DND-41 (cell line): ENCODE measurements at regions not wholly inside any gene's neighbourhood (a gene's known extent, or its start where the extent isn't known, plus 50 kb on each side); places are given as distances from the start of the nearest gene placed in this dataset.

ENCODE experiments used
- ATAC-seq: fragments of 200-7000 bp; cut with Tn5 transposase; 3 replicates; pipeline ENCODE4 v1.9.1; 2021; ENCODE audit warnings: low read depth; ENCODE audit not compliant: insufficient read depth
- DNase-seq: peaks from one replicate; pipeline ENCODE4 v3.0.0-alpha.2; 2020
- H2AFZ ChIP-seq: 2 replicates; pipeline ENCODE4 v1.6.0; 2012; ENCODE audit warnings: low read depth, low read length
- H3K27ac ChIP-seq: 2 replicates; pipeline ENCODE4 v1.5.1; 2012; ENCODE audit warnings: low read length, inconsistent platforms
- H3K27me3 ChIP-seq: fragments of 200-600 bp; sonication (generic); 2 replicates; pipeline ENCODE4 v1.6.0; 2012; ENCODE audit warnings: low read length, mild to moderate bottlenecking, inconsistent platforms; ENCODE audit not compliant: insufficient read depth, poor library complexity
- H3K36me3 ChIP-seq: 2 replicates; pipeline ENCODE4 v1.5.1; 2012; ENCODE audit warnings: low read length, inconsistent platforms; ENCODE audit not compliant: insufficient read depth
- H3K4me1 ChIP-seq: 2 replicates; pipeline ENCODE4 v1.5.1; 2012; ENCODE audit warnings: mild to moderate bottlenecking, low read length; ENCODE audit not compliant: insufficient read depth
- H3K4me2 ChIP-seq: 2 replicates; pipeline ENCODE4 v1.6.0; 2012; ENCODE audit warnings: mild to moderate bottlenecking, moderate library complexity, low read length, inconsistent platforms; ENCODE audit not compliant: insufficient read depth
- H3K4me3 ChIP-seq, 2 experiments: fragments of 200-600 bp in 1 of 2; shearing (Covaris generic) in 1 of 2; 2 replicates each; pipeline ENCODE4 v1.5.1; 2012 to 2016; ENCODE audit warnings: inconsistent platforms in 2 of 2, low read length in 2 of 2, mild to moderate bottlenecking in 2 of 2, low read depth in 1 of 2, moderate library complexity in 1 of 2
- H3K79me2 ChIP-seq: 2 replicates; pipeline ENCODE4 v1.6.0; 2012; ENCODE audit warnings: low read length, inconsistent platforms; ENCODE audit not compliant: insufficient read depth
- H3K9ac ChIP-seq: 2 replicates; pipeline ENCODE4 v1.6.0; 2012; ENCODE audit warnings: low read depth, mild to moderate bottlenecking, inconsistent platforms, low read length, moderate library complexity
- H3K9me3 ChIP-seq: 2 replicates; pipeline ENCODE4 v1.5.1; 2012; ENCODE audit warnings: low read length, moderate library complexity, mild to moderate bottlenecking, inconsistent platforms; ENCODE audit not compliant: insufficient read depth, severe bottlenecking
- H4K20me1 ChIP-seq: 2 replicates; pipeline ENCODE4 v1.6.0; 2012; ENCODE audit warnings: low read length; ENCODE audit not compliant: insufficient read depth
- EZH2 ChIP-seq: IDR thresholded peaks from 3 replicates; pipeline ENCODE4 v1.6.1; 2012; ENCODE audit warnings: borderline replicate concordance, low read depth, mild to moderate bottlenecking, moderate library complexity, low read length, inconsistent platforms; ENCODE audit not compliant: severe bottlenecking
- TF ChIP-seq, protein P1 (sequence below): IDR thresholded peaks from 2 replicates; pipeline ENCODE4 v1.5.1; 2012; ENCODE audit warnings: borderline replicate concordance, low read length, moderate library complexity, mild to moderate bottlenecking; ENCODE audit not compliant: poor library complexity, severe bottlenecking; ENCODE audit errors: extremely low read depth

DNA sequence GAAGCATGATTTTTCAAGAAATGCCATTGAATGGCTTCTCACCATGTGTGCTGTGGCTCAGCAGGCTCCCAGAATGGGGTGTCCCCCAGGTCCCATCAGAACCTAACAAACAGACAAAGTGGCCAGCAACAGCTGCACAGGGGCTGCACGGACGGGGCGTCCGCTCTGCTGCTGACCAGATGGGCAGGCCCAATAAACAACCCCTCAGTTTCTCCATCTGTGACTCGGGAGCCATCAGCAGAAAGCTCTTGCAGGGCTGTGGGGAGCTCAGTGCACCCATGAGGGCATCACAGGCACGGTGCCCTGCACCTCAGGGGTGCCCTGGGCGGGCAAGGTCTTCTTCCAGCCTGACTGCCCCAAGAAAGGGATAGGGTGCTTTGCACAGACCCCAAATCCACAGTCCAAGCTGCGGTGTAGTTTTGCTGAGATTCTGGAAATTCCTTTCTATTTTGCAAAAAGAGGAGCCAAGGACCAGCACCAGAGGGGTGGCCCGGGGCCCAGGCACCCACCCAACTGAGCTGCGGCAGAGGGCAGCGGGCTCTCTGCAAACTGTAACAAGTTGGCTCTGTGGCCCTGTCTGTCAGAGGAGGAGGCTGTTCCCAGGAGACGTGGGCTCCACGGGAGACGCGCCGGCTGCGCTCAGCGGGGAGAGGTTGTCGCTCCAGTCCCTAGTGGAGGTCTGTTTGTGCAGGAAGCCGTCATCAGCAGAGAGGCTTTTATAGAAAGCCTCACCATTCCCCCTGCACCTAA is 138.7 kb upstream of the PPP1R26 start:
- TF ChIP-seq, protein P1, sequence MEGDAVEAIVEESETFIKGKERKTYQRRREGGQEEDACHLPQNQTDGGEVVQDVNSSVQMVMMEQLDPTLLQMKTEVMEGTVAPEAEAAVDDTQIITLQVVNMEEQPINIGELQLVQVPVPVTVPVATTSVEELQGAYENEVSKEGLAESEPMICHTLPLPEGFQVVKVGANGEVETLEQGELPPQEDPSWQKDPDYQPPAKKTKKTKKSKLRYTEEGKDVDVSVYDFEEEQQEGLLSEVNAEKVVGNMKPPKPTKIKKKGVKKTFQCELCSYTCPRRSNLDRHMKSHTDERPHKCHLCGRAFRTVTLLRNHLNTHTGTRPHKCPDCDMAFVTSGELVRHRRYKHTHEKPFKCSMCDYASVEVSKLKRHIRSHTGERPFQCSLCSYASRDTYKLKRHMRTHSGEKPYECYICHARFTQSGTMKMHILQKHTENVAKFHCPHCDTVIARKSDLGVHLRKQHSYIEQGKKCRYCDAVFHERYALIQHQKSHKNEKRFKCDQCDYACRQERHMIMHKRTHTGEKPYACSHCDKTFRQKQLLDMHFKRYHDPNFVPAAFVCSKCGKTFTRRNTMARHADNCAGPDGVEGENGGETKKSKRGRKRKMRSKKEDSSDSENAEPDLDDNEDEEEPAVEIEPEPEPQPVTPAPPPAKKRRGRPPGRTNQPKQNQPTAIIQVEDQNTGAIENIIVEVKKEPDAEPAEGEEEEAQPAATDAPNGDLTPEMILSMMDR, result no peak
- TF ChIP-seq EZH2, result no peak
- no peaks in the 10 kb centered on the region for H3K27me3 ChIP-seq
- no peaks in the 10 kb centered on the region for H3K36me3 ChIP-seq
- H3K4me3 ChIP-seq, result no peak overlapping the region
- H3K9me3 ChIP-seq, result no peaks in the 10 kb centered on the region
- ATAC-seq (no peak), DNase-seq (no peak)
- H3K4me1 ChIP-seq, result no peaks in the 10 kb centered on the region
- H3K79me2 ChIP-seq, result no peaks in the 10 kb centered on the region
- H3K4me2 ChIP-seq, result no peak overlapping the region
- peaks cover 4% of the 10 kb centered on the region; the same call in 1 of the 2 replicates for H4K20me1 ChIP-seq
- no peak overlapping the region for H3K27ac ChIP-seq
- no peak overlapping the region for H2AFZ ChIP-seq
- no peak overlapping the region for H3K9ac ChIP-seq

DNA sequence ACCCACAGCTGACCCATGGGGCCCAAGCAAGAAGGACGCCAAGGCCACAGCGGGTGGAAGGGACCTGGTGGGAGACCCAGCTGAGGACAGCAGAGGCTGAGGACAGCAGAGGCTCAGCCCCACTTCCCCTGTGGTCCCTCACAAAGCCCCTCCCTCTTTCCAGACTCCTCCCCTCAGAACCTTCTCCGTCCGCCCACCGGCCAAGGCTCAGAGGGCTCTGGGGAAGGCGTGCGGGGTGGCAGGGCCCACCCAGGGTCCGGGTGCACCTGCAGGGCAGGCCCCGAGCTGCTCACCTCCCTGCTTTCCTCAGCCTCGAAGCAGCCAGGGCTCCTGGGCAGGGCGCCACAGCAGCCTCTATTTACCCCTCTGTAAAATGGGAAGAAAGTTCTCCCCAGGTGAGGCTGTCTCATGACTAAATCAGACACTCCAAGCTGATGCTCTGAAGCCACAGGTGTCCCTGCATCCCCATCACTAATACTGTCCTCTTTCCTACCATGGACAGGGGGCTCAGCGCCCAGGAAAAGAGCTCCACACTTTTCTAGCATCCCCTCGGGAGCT is 137.9 kb upstream of the PPP1R26 start:
- Histone ChIP-seq H3K4me1 (no peaks in the 10 kb centered on the region), H3K79me2 (no peaks in the 10 kb centered on the region), H3K9me3 (no peaks in the 10 kb centered on the region), H3K27ac (no peak overlapping the region), H3K9ac (no peak overlapping the region), H2AFZ (no peak overlapping the region), H4K20me1 (peaks cover 4% of the 10 kb centered on the region; the same call in 1 of the 2 replicates), H3K27me3 (no peaks in the 10 kb centered on the region), H3K36me3 (no peaks in the 10 kb centered on the region), H3K4me3 (no peak overlapping the region), H3K4me2 (no peak overlapping the region)
- DNase-seq (no peak), ATAC-seq (no peak)
- TF ChIP-seq, protein P1, result no peak
- no peak for TF ChIP-seq EZH2

DNA sequence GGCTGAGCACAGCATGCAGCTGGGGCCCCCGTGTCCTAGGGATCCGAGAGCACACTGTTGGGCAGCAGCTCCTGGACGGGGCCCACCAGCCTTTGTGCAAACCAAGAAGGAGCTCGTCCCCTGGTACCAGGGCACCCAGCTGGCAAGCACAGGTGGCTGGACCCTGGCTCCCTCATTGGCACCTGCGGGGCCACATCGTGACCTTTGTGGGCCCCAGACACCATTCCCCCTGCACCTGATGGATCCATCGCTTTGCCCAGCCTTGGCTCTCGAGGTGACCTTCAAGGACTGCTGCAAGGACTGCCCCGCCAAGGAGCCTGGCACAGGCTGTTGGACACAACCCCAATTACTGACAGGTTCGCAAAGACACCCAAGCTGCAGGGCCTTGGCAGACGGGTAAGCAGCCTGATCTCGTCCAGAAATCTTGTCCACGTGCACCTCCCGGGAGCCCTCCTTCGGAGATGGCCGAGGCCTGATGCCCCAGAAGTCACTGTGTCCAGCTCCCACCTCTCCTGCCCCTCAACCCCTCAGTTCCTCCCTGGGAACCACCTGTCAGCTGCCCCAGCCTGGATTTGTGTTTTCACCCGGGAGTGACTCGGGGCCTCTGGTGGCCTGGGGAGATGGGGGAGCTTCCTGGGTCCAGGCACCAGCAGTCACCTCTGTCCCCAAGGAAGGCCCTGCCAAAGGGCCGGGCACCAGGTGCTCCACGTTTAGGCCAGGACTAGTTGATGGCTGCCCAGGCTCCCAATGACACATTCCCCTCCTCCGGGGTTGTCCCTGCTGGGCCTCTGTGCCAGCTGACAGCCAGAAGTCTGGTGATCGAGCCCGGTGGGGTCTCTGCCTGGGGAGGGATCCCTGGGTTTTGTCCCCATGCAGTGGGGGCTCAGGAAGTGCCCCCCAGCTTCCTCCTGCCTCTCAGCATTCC is 137.1 kb upstream of the PPP1R26 start:
- Histone ChIP-seq H3K9ac (no peak overlapping the region), H2AFZ (no peak overlapping the region), H3K27me3 (no peaks in the 10 kb centered on the region), H3K27ac (no peak overlapping the region), H4K20me1 (peaks cover 4% of the 10 kb centered on the region; the same call in 1 of the 2 replicates), H3K36me3 (no peaks in the 10 kb centered on the region), H3K4me3 (no peak overlapping the region), H3K4me2 (no peak overlapping the region), H3K79me2 (no peaks in the 10 kb centered on the region), H3K9me3 (no peaks in the 10 kb centered on the region), H3K4me1 (no peaks in the 10 kb centered on the region)
- ATAC-seq, result no peak
- DNase-seq, result no peak
- TF ChIP-seq, protein P1, result no peak
- TF ChIP-seq EZH2, result no peak
